ENCODE measurements at regions not wholly inside any gene's neighbourhood (a gene's known extent, or its start where the extent isn't known, plus 50 kb on each side); places are given as distances from the start of the nearest gene placed in this dataset.

DNA sequence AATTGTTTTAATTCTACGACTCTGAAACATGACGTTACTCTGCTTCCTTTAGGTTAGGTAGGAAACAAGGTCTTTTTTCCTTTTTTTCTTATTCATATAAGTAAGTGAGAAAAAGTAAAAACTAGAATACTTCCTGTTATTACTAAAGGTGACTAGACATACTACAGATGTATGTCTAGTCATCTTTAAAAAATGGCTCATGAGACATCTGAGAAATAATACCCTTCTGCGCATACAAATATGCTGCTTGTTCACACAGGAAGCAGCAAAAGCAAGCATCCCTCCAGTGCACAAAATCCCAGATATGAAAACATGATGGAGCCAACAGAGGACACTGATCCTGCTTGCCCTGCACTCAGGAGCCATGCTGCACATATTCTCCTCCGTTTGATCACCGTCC is 699.1 kb downstream of the EPM2A start:
- Histone ChIP-seq H3K9me3 (no peaks in the 10 kb centered on the region), H3K4me1 (no peaks in the 10 kb centered on the region), H3K27me3 (no peaks in the 10 kb centered on the region), H3K4me3 (no peak overlapping the region), H3K27ac (no peak overlapping the region), H3K36me3 (replicated peaks in 1 of 2; ENCODE audit: insufficient read depth in 1 of 2, low read depth in 2 of 2) (no peaks in the 10 kb centered on the region)
- WGBS, 2 donors = 90 to 92% methylated on average over 5 of the region's 5 CpGs
- ATAC-seq = no peak
- no peak for DNase-seq
- TF ChIP-seq, protein P1, sequence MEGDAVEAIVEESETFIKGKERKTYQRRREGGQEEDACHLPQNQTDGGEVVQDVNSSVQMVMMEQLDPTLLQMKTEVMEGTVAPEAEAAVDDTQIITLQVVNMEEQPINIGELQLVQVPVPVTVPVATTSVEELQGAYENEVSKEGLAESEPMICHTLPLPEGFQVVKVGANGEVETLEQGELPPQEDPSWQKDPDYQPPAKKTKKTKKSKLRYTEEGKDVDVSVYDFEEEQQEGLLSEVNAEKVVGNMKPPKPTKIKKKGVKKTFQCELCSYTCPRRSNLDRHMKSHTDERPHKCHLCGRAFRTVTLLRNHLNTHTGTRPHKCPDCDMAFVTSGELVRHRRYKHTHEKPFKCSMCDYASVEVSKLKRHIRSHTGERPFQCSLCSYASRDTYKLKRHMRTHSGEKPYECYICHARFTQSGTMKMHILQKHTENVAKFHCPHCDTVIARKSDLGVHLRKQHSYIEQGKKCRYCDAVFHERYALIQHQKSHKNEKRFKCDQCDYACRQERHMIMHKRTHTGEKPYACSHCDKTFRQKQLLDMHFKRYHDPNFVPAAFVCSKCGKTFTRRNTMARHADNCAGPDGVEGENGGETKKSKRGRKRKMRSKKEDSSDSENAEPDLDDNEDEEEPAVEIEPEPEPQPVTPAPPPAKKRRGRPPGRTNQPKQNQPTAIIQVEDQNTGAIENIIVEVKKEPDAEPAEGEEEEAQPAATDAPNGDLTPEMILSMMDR (IDR thresholded peaks at IDR 0.05) = no peak
- no peak for TF ChIP-seq POLR2A (IDR thresholded peaks at IDR 0.05)
- intact Hi-C loops (cut with DNase I) = no loop called here

DNA sequence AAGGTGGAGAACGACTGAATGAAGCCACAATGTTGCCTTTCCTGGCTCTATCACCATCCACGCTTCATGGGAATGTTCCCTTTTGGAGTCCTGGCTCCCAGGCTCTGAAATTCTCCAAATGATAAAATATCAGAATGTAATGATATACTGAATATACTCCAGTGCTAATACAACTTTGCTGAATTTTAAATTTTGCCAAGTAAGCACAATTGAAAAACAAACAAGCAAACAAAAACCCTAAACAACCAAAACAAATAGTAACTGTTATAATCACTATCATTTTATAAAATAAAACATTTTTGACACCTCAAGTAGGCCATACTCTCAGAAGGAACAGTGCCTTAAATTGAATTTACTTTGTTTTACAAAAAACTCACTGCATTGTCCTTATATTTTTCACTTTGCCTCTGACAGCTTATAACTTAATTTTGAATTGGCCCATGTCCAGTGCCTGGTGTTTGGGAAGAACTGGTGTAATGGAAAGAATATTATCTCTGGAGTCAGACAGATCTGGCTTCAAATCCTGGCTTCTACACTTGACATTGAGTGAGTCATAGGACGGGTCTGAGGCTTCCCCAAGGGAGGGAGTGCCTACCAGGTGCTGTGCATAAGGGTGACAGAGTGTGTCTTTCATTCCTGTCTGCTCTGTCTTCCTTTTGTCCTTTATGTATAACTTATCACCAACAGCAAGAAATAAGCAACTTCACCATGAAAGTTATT is 698.3 kb downstream of the EPM2A start:
- Histone ChIP-seq H3K4me3 (no peak overlapping the region), H3K27me3 (no peaks in the 10 kb centered on the region), H3K4me1 (no peaks in the 10 kb centered on the region), H3K27ac (no peak overlapping the region), H3K36me3 (replicated peaks in 1 of 2; ENCODE audit: insufficient read depth in 1 of 2, low read depth in 2 of 2) (no peaks in the 10 kb centered on the region), H3K9me3 (no peaks in the 10 kb centered on the region)
- no peak for DNase-seq
- TF ChIP-seq POLR2A (IDR thresholded peaks at IDR 0.05) = no peak
- TF ChIP-seq, protein P1 (IDR thresholded peaks at IDR 0.05) = no peak
- intact Hi-C loops (cut with DNase I) = no loop called here
- WGBS, 2 donors = 27 to 31% methylated on average over 3 of the region's 3 CpGs
- no peak for ATAC-seq

DNA sequence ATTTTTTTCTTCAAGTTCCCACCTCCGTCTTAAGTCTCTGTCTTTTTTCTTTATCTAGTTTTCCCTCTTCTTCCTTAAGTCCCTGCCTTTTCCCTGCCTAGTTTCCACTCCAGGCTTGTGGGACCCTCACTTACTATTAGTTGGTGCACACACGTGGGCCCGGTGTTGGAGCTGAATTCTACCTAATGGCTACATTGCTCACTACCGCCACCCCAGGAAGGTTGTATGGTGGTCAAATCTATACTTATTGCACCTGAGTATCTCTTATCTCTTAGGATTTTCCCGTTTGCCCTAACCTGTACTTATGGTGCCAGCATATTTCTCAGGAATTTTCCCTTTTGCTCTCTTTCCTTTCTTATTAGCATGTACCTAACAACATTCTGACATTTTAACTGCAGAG is 692.8 kb downstream of the EPM2A start:
- DNase-seq (no peak), ATAC-seq (no peak)
- intact Hi-C loops (cut with DNase I) = no loop called here

DNA sequence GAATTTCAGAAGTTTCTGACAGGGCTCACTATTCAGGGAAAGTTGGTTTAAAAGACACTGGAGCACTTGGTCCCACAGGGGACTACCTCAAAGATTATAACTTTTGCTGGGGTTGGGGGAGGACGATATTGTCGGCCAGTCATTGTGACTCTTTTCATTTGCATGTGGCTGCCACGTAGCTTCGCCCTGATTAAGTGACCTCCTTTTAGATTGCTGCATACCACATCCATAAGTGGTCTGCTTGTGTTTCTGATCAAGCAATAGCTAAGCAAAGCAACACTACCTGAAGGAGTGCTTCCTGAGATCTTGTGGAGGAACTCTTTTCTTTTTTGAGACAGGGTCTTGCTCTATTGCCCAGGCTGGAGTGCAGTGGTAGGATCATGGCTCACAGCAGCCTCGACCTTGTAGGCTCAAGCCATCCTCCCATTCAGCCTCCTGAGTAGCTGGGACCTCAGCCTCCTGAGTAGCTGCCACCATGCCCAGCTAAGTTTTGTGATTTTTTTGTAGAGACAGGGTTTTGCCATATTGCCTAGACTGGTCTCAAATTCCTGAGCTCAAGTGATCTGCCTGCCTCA is 691.3 kb downstream of the EPM2A start:
- H3K4me3 ChIP-seq = no peak overlapping the region
- H3K27ac ChIP-seq = no peak overlapping the region
- H3K36me3 ChIP-seq (replicated peaks in 1 of 2; ENCODE audit: insufficient read depth in 1 of 2, low read depth in 2 of 2) = no peaks in the 10 kb centered on the region
- no peaks in the 10 kb centered on the region for H3K4me1 ChIP-seq
- intact Hi-C loops (cut with DNase I) = no loop called here
- WGBS, 2 donors = 90 to 94% methylated on average over 5 of the region's 5 CpGs
- TF ChIP-seq, protein P1 (IDR thresholded peaks at IDR 0.05) = no peak
- no peak for TF ChIP-seq POLR2A (IDR thresholded peaks at IDR 0.05)
- DNase-seq (no peak), ATAC-seq (no peak)
- H3K9me3 ChIP-seq = no peaks in the 10 kb centered on the region
- no peaks in the 10 kb centered on the region for H3K27me3 ChIP-seq

More for the DNA sequence above, 692.8 kb downstream of the EPM2A start:
- H3K4me1 ChIP-seq = no peaks in the 10 kb centered on the region
- WGBS, 2 donors = 84 to 87% methylated on average over 5 of the region's 5 CpGs
- H3K9me3 ChIP-seq = no peaks in the 10 kb centered on the region
- no peak overlapping the region for H3K27ac ChIP-seq
- TF ChIP-seq POLR2A (IDR thresholded peaks at IDR 0.05) = no peak
- TF ChIP-seq, protein P1 (IDR thresholded peaks at IDR 0.05) = no peak
- H3K27me3 ChIP-seq = no peaks in the 10 kb centered on the region
- no peak overlapping the region for H3K4me3 ChIP-seq
- no peaks in the 10 kb centered on the region for H3K36me3 ChIP-seq (replicated peaks in 1 of 2; ENCODE audit: insufficient read depth in 1 of 2, low read depth in 2 of 2)
